COLO668 (cell line): ENCODE measurements at regions not wholly inside any gene's neighbourhood (a gene's known extent, or its start where the extent isn't known, plus 50 kb on each side); places are given as distances from the start of the nearest gene placed in this dataset.
"Not testable (repeated sequence)": the region's sequence is repeated elsewhere in the genome, so short reads cannot be mapped to it uniquely, and the experiment has no call there.

Source experiments
- DNase-seq: peaks from one replicate; lab custom pipeline; 2025; ENCODE audit not compliant: unreplicated experiment; lab: John Stamatoyannopoulos, UW

GRCh38 chr14:83713732-83714131, 1816.2 kb upstream of the FLRT2 start:
- no peak for DNase-seq

DNA sequence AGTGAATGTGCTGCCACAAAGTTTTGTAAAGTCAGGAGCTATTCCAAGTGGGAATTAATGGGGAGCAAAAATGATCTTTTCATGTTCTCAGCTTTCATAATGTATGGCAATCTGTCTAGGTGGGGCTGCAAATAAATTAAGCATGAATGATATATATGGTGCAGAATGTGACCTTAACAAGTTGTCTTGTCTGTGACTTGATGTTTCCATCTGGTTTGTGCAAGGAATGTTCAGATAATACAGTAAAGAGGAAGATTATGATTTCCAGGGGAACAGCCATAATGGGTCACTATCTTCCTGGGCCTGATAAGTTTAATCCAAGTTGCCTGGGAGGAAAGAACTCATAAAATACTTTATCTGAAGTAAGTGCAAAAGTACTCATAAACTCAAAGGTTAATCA, 1815.8 kb upstream of the FLRT2 start:
- no peak for DNase-seq

DNA sequence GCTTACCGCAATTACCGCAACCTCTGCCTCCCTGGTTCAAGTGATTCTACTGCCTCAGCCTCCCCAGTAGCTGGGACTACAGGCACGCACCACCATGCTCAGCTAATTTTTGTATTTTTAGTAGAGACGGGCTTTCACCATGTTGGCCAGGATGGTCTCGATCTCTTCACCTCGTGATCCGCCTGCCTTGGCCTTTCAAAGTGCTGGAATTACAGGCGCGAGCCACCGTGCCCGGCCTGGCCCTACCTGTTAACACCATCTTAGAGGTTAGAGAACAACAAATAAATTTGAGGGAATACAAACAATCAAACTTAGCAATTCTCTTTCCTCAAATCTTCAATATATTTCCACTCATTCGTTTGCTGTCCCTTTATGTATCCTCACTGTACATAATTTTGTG, 1810.5 kb upstream of the FLRT2 start:
- not testable (repeated sequence) for DNase-seq

DNA sequence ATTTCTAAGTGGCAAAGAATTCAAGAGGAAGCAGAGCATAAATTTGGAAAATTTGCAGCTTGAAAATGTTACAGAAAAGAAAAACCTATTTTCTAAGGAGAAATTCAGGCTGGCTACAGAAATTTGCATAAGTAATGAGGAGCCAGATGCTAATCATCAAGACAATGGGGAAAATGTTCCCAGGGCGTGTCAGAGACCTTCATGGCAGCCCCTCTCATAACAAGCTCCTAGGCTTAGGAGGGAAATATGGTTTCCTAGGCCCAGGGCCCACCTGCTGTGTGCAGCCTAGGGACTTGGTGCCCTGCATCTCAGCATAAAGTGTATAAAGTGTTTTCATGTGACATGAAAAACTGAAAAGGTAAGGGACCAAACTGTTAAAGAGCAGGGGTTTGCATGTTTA, 1796.3 kb upstream of the FLRT2 start:
- DNase-seq: no peak

- DNase-seq: no peak
These were observed 1795.5 kb upstream of the FLRT2 start for GRCh38 chr14:83734431-83734830.

- DNase-seq: no peak
These were observed 1788.7 kb upstream of the FLRT2 start for GRCh38 chr14:83741269-83741668.

GRCh38 chr14:83744224-83744623, 1785.7 kb upstream of the FLRT2 start:
- no peak for DNase-seq

DNA sequence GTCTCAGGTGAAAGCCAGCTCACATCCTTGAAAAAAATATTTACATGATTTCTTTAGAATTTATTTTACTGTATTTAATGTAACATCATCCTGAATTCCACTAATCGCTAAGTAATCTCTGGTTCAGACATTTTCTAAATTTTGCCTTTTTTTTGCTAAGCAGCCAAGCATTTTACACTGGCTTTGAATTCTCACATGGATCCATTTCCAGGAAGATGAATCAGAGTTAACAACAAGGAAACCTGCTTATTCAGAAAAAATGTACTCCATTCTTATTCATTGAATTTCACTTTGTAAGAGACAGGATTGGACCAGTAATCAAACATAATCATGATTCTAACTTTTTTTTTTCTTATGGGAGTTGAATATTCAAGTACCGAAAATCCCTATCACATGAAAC, 1785.1 kb upstream of the FLRT2 start:
- no peak for DNase-seq

GRCh38 chr14:83746336-83746735, 1783.6 kb upstream of the FLRT2 start:
- no peak for DNase-seq

DNA sequence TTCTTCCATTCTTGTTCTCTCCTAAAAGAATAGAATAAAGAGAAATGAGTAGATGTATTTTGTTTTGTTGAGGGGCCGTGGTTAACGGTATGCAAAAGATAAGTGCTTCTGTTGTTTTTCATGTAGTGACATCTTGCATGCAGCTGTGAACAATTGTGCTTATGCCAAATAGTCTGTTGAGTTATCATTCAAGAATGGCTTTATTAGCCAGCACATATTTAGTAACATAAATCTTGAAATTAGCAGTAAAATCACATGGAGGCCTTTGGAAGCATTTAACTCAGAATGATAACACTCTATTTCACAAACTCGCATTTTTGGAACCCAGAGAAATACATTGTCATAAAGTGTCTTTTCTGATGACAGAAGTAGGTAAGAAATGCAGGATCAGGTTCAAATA, 1772.0 kb upstream of the FLRT2 start:
- no peak for DNase-seq

DNA sequence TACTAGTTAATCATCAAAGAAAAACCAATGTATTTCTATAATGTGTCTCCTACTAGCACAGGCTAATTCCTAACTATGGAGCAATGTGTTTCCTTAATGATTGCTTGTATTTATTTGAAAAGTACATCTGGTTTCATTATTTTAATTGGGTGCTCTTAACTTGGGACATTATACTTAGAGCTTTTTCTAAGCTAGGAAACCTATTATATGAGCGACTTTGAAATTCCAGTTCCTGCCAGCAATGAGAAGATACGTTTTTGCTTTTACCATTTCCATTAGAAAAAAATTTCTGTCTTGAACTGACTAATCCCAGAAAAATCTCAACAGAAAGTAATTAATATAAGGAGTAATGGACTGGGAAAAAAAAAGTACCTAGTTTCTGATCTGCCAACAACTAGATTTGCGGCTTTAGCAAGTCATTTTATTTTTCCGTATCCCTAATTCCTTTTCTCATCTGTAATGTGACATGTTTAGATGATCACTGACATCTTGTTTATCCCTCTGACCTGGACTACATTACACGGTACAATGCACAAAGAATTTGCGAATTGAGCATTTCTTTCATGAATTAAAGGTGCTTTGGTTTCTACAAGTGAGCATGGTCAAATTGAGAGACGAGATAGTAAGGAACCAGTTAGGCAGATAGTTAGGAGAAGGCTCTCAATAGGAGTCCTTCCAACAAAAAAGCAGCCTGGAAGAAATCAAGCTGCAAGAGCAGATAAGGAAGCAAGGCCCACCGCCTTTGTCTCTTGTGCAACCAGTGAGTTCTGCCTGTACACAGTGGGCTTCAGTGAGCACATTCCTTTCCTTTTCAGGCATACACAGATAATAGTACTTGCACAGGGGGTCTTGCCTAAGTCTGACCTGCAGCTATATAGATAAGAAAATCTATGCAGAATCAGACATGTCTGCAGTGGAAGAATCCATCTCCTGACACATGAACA, 1765.0 kb upstream of the FLRT2 start:
- DNase-seq: no peak

GRCh38 chr14:83777516-83777915, 1752.4 kb upstream of the FLRT2 start:
- DNase-seq: no peak

DNA sequence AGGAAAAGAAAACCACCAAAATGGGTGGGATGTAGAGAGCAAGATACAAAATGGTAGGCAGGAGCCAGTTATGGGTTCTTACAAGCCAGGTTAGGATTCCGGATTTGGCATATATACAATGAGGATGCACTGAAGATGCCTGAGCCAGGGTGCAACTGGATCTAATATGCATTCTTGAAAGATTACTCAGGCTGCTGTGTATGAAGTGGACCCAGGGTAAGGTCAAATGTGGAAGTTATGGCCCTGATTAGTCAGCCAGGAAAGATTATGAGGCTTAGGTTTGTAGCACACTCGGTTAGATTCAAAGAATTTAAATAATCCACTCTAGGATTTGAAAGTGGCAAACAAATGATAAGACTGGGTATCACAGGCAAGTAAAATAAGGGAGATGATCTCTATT, 1750.7 kb upstream of the FLRT2 start:
- DNase-seq: no peak

- DNase-seq: no peak
These were observed 1749.6 kb upstream of the FLRT2 start for GRCh38 chr14:83780321-83780720.

GRCh38 chr14:83798421-83798820, 1731.5 kb upstream of the FLRT2 start:
- DNase-seq: no peak

DNA sequence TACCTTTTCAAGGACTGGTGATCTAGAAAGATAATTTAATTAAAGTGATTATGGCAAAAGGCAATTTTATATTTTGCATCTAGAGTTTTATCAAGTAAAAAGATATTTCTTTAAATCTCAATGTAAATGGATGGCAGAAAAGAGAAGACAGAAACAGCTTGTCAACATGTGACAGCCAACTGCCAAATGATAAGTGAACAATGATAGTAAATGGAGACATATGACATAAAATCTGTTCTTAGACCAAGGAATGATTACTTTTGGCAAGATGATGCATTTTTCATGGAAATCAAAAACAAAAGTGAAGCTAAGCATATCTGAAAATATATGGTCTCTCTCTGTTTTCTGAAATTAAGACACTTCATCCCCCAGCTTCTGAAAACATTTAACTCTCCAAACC, 1730.7 kb upstream of the FLRT2 start:
- no peak for DNase-seq

GRCh38 chr14:83814896-83815295, 1715.0 kb upstream of the FLRT2 start:
- no peak for DNase-seq

DNA sequence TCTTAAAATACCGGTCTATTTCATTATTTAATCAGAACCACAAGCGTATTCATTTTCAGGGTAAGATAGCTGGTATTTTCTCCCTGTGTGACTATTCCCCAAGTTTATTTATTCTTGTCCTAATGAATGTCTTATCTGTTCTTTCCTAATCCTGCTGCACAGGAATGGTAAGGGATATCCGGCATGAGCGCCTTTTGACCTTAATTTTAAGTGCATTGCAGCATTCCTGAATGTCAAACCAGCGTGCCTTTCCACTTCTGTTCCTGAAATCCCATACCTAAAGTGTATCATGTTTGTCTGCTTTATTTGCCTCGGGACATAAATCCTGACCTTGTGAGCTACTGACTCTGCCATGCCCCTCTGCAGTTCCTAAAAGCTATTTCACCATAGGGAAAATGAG, 1713.2 kb upstream of the FLRT2 start:
- no peak for DNase-seq

DNA sequence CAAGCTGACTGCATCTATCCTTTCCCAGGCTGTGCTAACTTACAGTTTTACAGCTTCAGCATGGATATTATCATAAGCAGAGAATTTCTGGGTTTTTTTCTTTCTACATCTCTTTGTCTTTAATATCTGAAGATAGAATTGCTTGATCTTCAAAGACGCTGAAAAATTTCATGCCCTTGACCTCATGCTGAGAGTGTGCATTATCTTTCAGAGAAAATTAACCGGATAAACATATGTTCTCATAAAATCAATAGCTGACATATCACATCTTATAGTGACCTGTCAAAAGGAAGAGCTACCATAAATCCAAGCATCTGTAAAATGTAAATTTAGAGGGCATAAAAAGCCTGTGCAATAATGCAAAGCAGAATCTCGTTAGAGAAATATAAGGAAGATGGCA, 1704.1 kb upstream of the FLRT2 start:
- no peak for DNase-seq

GRCh38 chr14:83826838-83827237, 1703.1 kb upstream of the FLRT2 start:
- no peak for DNase-seq

DNA sequence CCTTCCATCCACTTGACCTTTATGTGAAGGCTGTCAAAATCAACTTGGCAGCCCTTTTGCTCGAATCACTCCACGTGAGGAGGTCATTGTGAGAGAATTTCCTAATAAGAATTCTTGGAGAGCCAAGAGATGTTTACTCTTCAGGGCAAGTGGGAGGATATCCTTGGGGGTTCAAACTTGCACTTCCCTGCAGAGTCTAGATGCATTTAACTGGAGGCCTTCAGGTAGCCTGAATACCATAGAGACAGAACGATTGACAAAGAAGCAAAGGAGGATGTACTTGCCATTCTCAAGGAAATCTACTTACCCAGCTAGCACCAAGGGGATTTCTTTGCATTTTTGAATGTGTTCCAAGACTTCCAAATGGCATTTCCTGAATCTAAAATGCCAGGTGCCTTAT, 1702.6 kb upstream of the FLRT2 start:
- no peak for DNase-seq

DNA sequence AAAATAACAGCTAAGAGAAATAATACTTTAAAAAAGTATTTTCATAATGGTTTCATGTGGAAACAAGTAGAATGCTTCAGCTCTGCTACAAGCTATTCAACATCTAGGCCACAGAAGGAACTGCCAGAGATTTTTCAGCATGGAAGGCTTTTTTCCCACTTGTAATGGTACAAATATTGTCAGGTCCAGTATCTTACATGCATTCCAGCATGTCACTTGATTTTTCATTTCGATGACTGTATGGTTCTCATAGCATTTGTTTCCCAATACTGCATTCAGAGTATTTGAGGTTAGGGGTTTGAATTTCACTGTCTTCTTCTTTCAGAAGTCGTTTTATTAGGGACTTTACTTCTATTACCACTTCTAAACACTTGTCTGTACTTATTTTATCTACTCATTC, 1701.5 kb upstream of the FLRT2 start:
- DNase-seq: no peak

DNA sequence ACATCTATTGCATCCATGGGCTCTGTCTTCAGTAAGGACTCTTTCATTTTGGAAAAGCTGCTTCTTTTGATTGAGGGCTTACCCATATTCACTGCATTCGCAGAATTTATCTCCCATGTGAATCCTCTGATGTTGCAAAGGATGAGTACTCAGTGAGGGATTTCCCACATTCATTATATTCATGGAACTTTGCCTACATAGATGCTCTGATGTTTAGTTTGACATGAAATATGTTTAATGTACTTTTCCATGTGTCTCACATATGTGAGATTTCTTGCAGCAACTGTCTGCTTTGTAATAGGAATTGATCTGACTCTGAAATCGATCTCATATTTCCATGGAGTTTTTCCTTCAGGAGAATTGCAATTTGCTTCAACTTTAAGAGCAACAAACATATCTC, 1699.6 kb upstream of the FLRT2 start:
- no peak for DNase-seq
